Heart left ventricle (tissue), 13 donors: ENCODE measurements at regions not wholly inside any gene's neighbourhood (a gene's known extent, or its start where the extent isn't known, plus 50 kb on each side); places are given as distances from the start of the nearest gene placed in this dataset.

Experiments
- POLR2A ChIP-seq, 2 donors: fragments of 450-650 bp; IDR thresholded peaks; one replicate each; pipeline ENCODE4 v1.6.1; 2017; ENCODE audit warnings: antibody characterized with exemption in 2 of 2, mild to moderate bottlenecking in 2 of 2, moderate library complexity in 2 of 2
- TF ChIP-seq, protein P1 (sequence below), 12 donors: fragments of 200-600 bp; sonication (generic) in 4 of 12; IDR thresholded peaks; one replicate each; pipeline versions ENCODE4 v1.5.0 to v1.8.0; 2018 to 2022; ENCODE audit warnings: antibody characterized with exemption in 12 of 12, mild to moderate bottlenecking in 5 of 12
- donor health status: ischemic (EF 13 %, LVEDD 7.1; RV severe dilation, severe dysfunction).
- donor health status: DM: no; HTN: yes; CAD: no.
- donor health status: DM: no; HTN: no; CAD: no.
- donor health status: ischemic (EF 25% LVEDD 6.9; RV normal size, moderate dysfunction).
- donor health status: ischemic (EF 25% LVEDD 5.7; RV mildly dilated, moderate dysfunction).
- donor health status: ischemic (EF 35%, LVEDD 5.7; RV mildly dilated, moderate dysfunction).
- donor health status: nonischemic (EF 11% LVEDD 7.7; RV severe dilation, severe dysfunction).
- donor health status: DM: yes; HTN: yes; CAD: no.
- donor health status: PGD.
- donor health status: ischemic (EF 29% LVEDD 5.4; RV normal size, mild dysfunction).
- donor health status: nonischemic (EF 23%, LVEDD 6.1; RV moderate dilation, normal function).

- TF ChIP-seq, protein P1, sequence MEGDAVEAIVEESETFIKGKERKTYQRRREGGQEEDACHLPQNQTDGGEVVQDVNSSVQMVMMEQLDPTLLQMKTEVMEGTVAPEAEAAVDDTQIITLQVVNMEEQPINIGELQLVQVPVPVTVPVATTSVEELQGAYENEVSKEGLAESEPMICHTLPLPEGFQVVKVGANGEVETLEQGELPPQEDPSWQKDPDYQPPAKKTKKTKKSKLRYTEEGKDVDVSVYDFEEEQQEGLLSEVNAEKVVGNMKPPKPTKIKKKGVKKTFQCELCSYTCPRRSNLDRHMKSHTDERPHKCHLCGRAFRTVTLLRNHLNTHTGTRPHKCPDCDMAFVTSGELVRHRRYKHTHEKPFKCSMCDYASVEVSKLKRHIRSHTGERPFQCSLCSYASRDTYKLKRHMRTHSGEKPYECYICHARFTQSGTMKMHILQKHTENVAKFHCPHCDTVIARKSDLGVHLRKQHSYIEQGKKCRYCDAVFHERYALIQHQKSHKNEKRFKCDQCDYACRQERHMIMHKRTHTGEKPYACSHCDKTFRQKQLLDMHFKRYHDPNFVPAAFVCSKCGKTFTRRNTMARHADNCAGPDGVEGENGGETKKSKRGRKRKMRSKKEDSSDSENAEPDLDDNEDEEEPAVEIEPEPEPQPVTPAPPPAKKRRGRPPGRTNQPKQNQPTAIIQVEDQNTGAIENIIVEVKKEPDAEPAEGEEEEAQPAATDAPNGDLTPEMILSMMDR (IDR thresholded peaks at IDR 0.05), result no peak
- no peak for TF ChIP-seq POLR2A (IDR thresholded peaks at IDR 0.05)
These were observed 205.2 kb upstream of the CEP162 start for GRCh38 chr6:84432619-84433018.
